GM12865 (cell line): ENCODE measurements at regions not wholly inside any gene's neighbourhood (a gene's known extent, or its start where the extent isn't known, plus 50 kb on each side); places are given as distances from the start of the nearest gene placed in this dataset.

Experiments
- DNase-seq: peaks from one replicate; pipeline ENCODE4 v3.0.0; 2010; ENCODE audit warnings: low read depth
- H3K4me3 ChIP-seq: 2 replicates; pipeline ENCODE4 v1.5.1; 2011; ENCODE audit warnings: mild to moderate bottlenecking, low read depth, low read length, control low read depth
- TF ChIP-seq, protein P1 (sequence below): IDR thresholded peaks from 2 replicates; pipeline ENCODE4 v1.5.1; 2011; ENCODE audit warnings: low read length, control low read depth, low read depth, inconsistent platforms; ENCODE audit not compliant: insufficient read depth; ENCODE audit errors: missing control alignments

DNA sequence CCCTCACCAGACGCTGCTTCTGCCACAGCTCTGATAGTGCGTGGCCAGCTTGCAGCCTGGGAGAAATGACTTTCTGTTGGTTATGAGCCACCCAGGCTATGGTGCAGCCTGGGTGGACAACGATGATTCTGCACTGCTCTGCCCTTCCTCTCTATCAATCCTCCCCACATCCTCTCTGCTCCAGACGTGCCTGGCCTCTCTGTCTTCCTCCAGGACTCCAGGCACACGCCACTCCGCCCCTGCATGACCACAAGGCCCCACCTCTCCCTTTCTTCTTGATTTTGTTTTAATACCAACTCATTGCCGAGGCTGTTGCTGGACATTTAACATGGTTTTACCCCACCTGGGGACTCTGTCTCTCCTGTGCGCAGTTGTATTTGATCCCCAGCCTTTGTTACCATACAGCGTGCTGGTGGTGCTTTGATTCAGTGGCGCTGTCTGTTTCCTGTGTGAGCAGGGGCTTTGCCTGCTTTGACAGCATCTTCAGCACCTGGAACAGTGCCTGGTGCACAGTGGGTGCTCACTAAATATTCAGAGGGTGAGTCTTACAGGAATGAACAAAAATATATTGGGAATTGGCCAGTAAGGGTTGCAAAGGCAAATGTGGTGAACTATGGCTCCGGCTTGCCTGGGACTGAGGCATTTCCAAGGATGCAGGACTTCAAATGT lies 280.9 kb downstream of the CDH26 start:
- no peak overlapping the region for H3K4me3 ChIP-seq
- TF ChIP-seq, protein P1, sequence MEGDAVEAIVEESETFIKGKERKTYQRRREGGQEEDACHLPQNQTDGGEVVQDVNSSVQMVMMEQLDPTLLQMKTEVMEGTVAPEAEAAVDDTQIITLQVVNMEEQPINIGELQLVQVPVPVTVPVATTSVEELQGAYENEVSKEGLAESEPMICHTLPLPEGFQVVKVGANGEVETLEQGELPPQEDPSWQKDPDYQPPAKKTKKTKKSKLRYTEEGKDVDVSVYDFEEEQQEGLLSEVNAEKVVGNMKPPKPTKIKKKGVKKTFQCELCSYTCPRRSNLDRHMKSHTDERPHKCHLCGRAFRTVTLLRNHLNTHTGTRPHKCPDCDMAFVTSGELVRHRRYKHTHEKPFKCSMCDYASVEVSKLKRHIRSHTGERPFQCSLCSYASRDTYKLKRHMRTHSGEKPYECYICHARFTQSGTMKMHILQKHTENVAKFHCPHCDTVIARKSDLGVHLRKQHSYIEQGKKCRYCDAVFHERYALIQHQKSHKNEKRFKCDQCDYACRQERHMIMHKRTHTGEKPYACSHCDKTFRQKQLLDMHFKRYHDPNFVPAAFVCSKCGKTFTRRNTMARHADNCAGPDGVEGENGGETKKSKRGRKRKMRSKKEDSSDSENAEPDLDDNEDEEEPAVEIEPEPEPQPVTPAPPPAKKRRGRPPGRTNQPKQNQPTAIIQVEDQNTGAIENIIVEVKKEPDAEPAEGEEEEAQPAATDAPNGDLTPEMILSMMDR: no peak
- DNase-seq: no peak

DNA sequence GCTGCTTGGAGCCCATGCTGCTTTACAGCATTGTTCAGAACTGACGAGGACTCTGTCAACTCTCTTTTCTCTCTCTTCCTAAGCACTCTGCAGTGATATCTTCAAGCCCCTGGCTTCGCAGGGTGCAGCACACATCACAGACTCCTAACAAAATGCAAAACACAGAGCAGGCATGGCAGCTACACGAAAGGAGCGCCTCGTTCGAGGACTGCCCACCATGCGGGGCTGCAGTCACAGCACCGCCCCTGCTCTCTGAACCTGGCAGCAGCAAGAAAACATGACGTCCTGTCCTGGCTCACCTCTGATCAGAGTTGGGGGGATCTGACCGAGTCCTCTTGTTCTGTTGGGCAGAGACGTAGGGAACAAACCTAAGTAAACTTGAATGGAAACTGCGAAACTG lies 281.7 kb downstream of the CDH26 start:
- H3K4me3 ChIP-seq: no peak overlapping the region
- TF ChIP-seq, protein P1: no peak
- no peak for DNase-seq

GRCh38 chr20:60240415-60240814 lies 282.2 kb downstream of the CDH26 start:
- no peak for DNase-seq
- TF ChIP-seq, protein P1: no peak
- no peak overlapping the region for H3K4me3 ChIP-seq

- TF ChIP-seq, protein P1: no peak
- no peak for DNase-seq
- H3K4me3 ChIP-seq: no peak overlapping the region
These were observed 282.8 kb downstream of the CDH26 start for GRCh38 chr20:60240986-60241385.

GRCh38 chr20:60242836-60243505 lies 284.7 kb downstream of the CDH26 start:
- TF ChIP-seq, protein P1: no peak
- DNase-seq: no peak

DNA sequence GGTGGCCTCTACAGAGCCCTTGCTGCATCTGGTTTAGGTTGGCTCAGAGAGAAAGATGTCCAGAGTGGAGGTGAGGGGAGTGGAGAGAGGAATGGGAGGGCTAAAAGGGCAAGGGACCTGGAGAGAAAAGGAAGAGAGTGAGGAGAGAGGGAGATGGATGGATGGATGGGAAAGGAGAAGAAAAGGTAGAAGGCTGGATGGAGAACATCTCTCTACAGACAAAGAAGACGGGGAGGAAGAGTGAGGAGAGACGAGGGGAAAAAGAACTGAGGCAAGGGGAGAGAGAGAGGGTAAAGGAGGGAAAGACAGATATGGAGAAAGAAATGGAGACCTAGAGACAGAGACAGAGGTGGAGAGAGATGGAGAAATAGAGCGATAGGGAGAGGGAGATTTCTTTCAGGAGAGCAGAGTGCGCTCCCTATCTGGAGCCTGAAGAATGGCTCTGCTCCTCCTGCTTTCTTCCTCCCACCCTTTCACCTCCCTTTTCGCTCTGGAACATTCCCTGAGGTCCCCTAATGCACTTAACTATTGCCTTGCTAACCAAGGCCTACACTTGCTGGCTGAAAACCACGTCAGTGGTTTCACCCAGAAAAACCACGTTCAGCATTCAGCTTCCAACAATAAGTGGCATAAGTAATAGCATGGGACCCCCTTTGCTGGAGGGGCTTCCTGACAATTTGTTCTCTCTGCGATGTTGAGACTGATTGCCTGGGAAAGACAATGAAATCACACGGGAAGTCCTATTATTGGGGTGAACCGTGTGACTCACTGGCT lies 286.3 kb downstream of the CDH26 start:
- TF ChIP-seq, protein P1: no peak
- DNase-seq: no peak
- no peak overlapping the region for H3K4me3 ChIP-seq

More at GRCh38 chr20:60242836-60243505, 284.7 kb downstream of the CDH26 start:
- no peak overlapping the region for H3K4me3 ChIP-seq
